HG03342 (cell line): ENCODE measurements at regions not wholly inside any gene's neighbourhood (a gene's known extent, or its start where the extent isn't known, plus 50 kb on each side); places are given as distances from the start of the nearest gene placed in this dataset.

Source experiments
- ATAC-seq: cut with Tn5 transposase; IDR thresholded peaks from one replicate; pipeline ENCODE4 v1.9.1; 2021; ENCODE audit warnings: mild to moderate bottlenecking, moderate library complexity; ENCODE audit not compliant: unreplicated experiment

DNA sequence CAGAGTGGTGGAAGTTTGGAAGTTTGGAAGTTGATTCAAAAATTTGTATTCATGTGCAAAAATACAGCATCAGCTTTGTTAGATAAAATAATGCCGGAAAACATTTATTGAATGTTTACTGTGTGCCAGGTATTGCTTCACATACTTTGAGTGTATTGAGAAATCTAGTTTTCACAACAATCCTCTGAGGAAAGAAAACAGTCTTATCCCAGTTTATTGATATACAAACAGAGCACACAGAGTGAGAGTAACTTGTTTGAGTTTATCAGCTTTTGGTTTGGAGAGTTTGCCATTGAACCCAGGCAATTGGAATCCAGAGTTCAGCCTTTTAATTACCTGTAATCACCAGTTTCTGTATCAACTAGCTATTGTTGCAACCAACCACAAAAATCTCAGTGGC, 127.2 kb upstream of the RPS6KA3 start:
- no peak for ATAC-seq

DNA sequence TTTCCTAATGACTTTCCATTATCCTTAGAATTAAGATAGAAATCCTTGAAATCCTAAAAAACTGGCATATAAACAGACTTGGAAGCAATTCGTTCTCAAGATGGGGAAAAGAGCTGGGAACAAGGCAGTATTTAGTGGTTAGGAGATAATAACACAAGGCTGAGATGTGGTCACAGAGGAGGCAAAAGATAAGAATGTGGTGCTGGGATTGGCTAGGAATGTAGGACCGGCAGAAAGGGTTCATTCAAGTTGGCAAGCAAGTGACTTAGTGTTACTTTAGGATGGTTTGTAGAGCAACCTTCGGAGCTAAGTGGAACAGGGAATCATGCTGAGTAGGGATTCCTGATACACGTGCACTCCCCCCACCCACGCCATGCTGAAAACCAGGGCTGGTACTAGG, 121.9 kb upstream of the RPS6KA3 start:
- ATAC-seq: no peak

DNA sequence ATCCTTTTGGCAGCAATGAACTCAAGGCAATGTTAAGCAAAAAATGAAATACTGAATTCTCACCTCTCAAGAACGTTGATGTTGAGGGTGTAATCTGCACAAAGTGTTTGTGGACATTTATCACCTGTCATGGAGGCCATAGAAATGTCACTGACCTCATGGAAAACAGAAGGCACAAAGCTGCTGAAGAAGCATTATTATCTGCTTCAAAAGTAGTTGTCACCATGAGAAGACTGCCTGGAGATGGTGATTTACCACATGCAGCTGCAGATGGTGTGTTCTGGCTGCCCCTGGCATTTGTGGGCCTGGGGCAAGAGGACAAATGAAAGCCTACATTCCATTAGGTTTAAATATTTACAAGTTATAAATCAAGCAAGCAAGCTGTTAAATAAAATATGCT, 116.8 kb upstream of the RPS6KA3 start:
- ATAC-seq: no peak

DNA sequence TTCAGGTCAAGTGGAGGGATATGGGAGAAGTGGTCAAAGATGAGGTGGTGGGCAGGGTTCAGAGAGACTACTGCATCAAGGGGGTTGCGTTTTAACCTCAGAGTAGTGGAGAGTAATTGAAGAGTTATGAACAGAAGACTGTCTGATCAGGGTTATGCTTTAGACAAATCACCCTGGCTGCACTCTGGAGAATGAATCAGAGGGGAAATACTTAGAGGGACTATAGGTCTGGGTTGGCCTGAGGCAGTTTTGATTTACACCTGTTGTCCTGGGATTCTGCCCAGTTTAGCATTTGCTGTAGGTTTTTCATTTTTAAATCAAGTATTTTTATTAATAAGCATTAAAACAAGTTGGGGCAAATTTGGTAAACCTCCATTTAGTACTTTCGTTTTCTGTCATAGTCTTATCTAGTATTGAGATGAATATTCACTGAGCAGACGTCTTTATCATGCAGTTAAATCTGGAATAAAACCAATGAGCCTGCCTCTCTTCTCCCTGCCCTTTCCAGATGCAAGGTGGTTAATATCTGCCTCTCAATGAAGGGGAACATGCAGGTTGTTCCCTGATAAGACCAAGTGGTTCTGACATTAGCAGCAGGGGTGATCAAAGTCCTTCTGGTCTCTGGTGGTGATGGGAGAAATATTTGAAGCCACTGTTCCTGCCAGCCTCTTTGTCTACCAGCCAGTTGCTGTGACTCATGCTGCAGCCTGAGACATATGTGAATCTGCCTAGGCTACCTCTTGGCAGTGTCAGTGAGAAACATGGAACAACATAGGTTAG, 116.0 kb upstream of the RPS6KA3 start:
- ATAC-seq: no peak

DNA sequence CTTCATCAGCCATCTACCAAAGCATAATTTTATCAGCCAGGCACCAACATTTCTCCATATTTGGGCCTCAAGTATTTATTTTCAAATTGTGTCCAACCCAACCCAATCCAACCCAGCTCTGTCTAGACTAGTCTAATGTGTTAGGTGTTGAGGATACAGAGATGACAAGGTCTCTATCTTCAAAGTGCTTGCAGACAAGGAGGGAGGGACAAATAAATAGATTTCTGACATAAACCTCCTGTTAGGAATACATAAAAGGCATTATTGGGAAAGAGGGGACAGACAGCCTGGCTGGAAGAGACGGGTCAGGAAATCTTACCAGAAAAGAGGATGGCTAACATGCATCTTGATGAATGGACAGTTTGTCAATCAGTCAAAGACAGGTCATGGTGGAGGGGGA, 115.4 kb upstream of the RPS6KA3 start:
- ATAC-seq: no peak

DNA sequence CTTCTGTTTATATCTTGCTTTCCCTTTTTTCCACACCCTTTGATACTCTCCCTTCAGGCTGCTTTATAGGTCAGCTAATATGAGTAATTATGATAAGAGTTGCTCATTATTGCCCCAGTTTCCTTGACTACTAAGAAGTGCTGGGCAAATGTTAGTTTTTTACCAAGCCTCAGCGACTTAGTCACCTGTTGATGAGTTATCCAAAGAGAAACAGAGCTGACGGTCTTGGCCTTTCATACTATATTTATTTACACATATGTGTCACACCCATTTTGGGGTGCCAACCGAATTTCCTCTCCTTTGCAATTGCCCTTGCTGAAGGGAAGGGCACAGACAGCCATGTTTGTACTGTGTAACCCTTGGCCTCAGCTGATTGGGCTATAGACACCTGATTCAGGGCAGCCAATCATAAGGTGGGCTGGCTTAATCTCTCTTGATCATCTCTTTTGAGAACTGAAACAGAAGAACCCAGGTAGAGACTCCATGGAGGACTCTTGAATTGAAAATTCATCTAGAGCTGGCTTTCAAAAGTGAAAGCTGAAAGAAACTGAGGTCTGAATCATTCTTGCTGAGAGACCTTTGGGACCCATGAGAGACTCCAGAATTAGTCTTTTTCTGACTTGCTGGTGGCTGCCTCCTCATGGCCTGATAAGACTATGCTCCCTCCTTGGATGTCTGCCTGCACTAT, 111.7 kb upstream of the RPS6KA3 start:
- ATAC-seq: peak; percentile 43

DNA sequence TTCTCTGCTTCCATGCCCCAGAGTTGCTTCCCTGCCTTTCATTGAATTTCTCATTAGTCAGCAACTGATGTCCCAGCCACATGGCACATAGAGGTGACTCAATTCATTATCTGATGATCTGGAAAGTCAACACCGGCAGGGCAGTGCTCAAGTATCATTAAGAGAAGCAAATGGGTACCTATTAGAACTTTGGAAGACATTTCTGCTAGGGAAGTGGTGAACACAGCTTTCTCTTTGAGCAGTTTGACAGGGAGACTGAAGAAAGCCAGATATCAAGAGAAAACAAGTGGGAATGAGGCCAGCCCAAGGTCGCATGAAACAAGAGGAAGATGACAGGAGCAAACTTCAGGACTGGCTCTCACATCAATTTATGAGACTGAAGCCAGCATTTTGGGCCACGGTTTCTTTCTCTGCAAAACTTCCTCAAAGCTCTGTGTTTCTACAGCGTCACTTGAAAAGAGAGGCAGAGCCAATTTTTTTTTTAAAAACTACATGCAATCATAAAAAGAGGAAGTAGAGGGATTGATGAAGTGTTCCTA, 108.3 kb upstream of the RPS6KA3 start:
- ATAC-seq: no peak

DNA sequence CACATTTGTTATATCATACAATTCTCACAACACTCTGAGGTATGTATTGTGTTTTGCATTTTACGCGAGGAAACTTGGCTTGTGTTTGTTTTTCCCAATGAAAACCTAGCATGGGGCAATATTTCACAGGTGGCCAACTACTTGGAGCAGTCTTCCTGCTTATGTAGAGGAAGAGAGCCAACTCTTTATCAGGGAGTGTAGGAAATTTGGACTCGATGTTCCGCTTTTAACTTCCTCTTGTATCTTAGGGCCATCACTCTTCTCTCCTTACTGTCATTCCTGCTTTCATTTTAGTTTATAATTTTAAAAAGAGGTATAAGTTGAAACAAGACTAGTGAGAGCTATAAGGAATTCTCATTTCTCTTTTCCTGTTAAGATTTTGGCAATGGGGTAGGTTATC, 107.7 kb upstream of the RPS6KA3 start:
- ATAC-seq: no peak

DNA sequence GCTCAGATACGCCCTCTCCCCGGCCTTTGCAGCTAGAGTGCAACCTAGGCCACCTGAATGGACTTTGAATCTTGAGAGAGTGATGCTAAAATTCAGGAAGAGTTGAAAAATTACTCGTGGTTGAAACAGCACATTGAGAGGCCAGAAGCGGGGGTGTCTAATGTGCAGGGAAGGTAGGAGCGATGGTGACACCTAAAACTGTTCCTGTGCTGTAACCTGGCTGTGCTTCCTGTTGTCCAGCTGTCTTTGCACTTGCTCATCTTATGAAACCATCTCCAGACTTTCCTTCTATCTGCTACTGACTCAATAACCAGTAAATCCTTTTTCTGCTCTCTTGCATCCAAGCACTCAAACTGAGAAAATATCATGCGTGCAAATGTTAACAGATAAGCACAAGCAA, 106.4 kb upstream of the RPS6KA3 start:
- no peak for ATAC-seq

DNA sequence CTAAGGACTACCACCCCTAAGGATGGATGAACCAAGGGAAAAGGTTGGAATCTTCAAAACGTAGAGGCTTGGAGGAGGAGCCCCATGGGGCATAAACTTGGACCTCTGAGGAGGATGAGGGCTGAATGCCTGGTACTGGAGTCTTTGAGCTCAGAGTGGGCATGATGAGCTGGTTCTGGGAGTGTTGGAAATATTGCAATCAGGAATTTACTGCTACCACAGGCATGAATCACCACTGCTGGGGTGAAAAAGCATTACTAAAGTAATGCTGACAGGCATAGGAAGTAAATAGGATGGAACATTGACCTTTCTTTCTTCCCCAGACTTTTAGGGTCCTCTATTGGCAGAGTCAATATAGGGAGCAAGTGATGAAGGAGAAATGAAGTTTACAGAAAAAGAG, 105.8 kb upstream of the RPS6KA3 start:
- no peak for ATAC-seq

DNA sequence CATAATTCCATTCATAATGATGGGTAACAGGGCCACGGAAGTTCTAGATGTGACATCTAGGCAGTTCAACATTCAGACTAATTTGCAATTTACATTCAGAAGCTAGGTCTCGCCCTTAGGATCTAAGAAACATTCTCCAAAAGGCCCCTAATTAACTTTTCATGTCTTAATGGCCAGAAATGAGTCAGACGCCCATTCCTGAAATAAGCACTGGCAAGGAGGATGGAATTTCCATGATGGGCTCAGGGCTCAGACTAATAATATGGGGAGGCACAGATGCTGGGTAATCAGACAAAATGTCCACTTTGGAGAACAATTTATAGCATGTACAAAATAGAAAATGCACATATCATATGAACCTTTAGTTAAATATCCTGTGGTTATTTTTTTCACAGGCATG, 102.8 kb upstream of the RPS6KA3 start:
- ATAC-seq: no peak

DNA sequence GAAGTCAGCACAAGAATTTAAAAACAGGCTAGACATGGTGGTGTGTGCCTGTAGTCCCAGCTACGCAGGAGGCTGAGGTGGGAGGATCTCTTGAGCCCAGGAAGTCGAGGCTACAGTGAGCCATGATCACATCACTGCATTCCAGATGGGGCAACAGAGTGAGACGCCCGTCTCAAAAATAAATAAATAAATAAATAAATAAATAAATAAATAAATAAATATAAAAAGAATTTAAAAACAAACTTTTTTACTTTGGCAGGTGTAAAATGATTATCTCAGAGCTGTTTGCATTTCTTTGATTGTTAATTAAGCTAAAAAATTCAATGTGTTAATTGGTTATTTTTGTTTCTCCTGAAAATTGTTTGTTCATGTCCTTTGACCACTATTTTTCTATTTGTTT, 97.5 kb upstream of the RPS6KA3 start:
- ATAC-seq: no peak

DNA sequence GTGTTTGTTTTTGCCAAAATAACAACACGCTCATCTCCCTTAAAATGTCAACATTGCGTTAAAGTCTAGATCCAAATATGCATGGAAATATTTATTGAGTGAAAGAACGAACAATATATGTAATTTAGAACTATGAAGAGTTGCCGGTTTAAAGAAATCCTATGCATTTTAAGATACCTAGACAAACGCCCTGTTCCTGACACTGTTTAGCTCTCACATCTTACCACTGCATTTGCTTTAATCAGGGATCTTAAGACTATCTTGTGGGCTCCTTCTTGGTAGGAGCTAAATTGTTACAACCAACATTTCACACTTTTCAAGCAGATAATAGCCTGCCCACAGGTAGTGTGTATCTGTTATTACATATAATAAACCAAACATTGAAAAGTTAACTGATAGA, 96.6 kb upstream of the RPS6KA3 start:
- ATAC-seq: no peak

DNA sequence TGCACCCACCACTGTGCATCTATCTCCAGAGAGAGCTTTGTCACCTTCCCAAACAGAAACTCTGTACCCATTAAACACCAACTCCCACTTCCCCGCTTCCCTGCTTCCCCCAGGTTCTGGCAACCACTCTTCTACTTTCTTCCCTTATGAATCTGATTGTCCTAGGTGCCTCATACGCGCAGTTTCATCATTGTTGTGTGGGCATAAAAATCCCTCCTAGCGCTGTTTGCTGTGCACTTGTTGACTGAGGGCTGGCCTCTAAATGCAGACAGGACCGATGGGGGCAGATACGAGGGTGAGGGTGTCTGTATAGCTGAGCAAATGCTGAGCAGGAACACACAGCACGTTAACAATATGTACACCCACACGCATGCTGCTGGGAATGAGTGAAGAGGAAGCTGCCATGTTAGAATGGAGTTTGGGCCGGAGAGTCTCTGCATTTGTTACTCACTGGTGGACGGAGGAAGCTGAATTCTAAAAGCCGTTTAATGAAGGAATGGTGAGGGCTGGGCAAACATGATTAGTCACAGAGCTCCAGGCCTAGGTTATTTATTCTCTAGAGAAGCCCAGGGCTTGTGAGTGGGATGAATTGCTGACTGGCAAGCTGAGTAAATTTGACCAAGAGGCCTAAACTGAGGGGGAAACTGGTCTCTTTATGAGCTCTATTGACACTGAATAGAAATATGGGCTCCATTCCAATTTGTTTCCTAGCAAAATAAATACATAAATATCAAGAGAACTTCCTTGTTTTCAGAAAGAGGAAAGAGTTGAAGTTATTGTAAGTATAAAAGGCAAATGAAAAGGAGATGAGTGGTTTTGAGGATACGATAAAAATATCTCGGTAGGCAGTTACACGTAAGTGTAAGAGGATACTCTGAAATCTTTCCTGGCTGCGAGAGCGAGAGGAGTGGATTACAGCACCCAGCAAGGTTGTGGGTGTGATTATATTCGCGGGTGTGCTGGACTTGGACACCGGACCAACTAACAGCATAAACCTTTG, 95.9 kb upstream of the RPS6KA3 start:
- ATAC-seq: no peak

DNA sequence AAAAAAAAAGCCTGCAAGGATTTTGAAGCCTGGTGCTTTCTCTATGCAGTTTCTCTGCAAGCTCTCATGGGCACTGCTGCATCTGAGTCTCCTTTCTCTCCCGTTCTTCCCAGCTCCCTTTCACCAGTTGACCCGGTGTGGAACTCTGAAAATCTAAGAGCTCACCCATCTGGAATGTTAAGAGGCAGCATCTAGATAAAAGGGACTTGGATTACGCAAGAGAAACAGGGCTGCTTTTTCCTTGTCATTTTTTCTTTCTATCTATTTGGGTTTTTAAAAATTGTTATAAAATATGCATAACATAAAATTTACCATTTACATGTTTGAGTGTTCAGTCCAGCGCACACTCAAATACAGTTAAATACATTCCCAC, 95.2 kb upstream of the RPS6KA3 start:
- ATAC-seq: no peak

DNA sequence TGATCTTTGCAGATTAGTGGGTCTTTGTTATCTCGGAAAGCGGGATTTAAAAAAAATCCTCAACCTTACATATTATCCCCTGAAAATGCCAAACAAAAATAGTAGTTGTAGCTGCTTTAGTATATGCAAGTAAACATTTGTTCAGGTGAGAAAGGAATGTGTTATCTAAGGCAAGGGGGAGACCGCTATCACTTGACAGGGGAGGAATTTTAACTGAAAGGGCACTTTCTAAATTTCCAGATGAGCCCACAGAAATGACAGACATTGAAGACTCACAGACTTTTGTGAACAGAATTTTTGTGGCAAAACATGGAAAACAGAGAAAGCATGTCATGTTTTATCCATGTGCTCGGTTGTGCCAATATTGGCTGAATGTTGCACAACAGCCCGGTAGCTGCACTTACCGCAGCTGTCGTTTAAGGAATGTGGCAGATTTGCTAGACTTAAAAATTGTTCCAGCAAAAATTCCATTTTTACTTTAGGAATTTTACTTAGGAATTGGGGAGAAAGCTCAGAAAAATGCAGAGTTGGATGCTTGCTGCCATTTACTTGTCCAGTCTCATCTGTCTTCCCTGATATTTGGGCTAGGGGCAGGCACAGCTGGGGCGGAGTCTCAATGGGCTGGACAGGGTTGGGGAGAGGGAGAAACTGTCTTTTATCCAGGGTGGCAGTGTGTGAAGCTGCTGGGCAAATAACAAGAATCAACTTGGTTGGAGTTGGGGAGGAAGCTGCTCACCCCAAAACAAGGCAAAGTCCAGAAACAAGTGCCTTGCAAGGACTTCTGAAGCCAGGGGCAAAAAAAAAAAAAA, 94.6 kb upstream of the RPS6KA3 start:
- no peak for ATAC-seq

DNA sequence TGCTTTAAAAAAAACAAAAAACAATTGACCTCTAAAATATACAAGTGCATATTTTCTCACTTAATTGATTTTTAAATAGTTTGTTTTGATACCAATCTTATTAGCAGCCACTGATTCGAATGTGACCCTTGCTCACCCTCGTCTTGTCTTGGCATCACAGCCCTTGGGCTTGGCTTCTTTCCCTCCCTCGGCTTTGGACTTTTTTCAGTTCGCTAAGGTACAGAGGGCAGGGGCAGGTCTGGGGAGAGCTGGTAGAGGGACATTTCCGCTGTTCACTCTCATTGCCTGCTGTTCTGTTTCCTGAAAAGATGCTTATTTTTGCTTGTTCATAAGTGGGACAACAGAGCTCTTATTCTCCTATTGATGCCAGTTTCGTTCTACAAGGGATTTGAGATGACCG, 88.5 kb upstream of the RPS6KA3 start:
- no peak for ATAC-seq

DNA sequence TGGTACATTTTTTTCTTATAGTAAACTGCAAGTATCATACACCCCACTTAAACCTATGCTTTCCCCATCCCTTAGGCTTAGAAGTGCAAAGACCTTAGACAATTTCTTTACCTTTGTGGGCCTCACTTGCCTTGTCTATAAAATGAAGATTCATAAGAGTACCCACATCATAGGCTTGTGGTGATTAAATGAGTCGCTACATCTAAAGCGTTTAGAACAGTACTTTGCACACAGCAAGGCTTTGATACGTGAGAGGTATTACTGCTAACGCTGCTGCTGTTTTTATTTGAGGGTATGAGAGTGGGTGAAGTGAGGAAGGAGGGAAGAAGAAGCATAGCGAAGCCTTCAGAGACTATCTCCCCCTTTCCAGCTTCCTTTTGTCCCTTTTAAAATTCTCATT, 87.8 kb upstream of the RPS6KA3 start:
- ATAC-seq: no peak

DNA sequence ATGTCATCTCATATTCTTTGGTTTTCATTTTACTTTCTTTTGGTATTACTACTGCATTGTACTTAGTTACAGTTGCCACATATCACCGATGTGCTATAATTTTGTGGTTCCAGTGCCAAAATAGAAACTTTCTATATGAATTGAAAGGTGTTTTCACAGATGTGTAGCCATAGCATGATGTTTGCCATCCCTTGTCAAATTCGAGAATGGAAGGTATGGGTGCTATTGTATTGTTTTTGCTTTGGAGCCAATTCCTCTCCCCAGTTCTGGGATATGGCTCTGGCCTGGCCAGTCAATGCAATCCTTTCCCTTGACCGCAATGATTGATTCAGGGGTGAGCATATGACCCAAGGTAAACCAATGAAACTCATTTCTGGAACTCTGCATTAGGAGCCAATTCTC, 86.2 kb upstream of the RPS6KA3 start:
- peak; percentile 68 for ATAC-seq

DNA sequence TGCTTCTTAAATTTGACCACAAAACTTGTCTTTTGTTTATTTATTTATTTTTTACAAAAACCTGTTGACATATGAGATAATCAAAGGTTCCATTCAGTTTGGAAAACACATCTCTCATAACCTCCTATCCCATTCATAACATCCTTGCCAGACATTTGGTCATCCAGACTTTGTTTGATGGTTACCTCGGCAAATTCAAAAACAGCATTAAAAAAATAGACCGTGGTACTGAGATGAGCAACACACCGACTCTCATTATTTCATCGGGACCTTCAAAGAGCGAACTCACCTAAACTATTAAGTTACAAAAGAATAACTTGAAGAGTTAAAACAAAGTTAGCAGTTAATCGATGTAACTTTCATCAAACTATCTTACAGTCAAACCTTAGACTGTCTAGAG, 85.8 kb upstream of the RPS6KA3 start:
- peak; percentile 35 for ATAC-seq
